Esophagus muscularis mucosa (tissue), 4 donors: ENCODE measurements at regions not wholly inside any gene's neighbourhood (a gene's known extent, or its start where the extent isn't known, plus 50 kb on each side); places are given as distances from the start of the nearest gene placed in this dataset.
"Not testable (repeated sequence)": the region's sequence is repeated elsewhere in the genome, so short reads cannot be mapped to it uniquely, and the experiment has no call there.

Experiments
- DNase-seq: peaks from one replicate; pipeline ENCODE4 v3.0.0-alpha.2; 2017; ENCODE audit errors: extremely low spot score
- H3K27ac ChIP-seq, 4 donors: fragments of 200-600 bp; sonication (generic); replicated peaks in 1 of 4; 1 replicate in 3 of 4; 2 replicates in 1 of 4; pipeline ENCODE4 v1.5.1; 2016 to 2019; ENCODE audit warnings: mild to moderate bottlenecking in 1 of 4
- H3K27me3 ChIP-seq, 4 donors: fragments of 200-600 bp; sonication (generic); one replicate each; pipeline versions ENCODE4 v1.5.1 to v1.6.0; 2016 to 2019
- H3K36me3 ChIP-seq, 4 donors: fragments of 200-600 bp; sonication (generic); one replicate each; pipeline ENCODE4 v1.5.1; 2016 to 2019
- H3K4me1 ChIP-seq, 4 donors: fragments of 200-600 bp; sonication (generic); one replicate each; pipeline ENCODE4 v1.5.1; 2016 to 2019
- H3K4me3 ChIP-seq, 4 donors: fragments of 200-600 bp; sonication (generic); 1 replicate in 2 of 4; 2 replicates in 2 of 4; pipeline ENCODE4 v1.5.1; 2016 to 2019; ENCODE audit warnings: mild to moderate bottlenecking in 4 of 4, moderate library complexity in 1 of 4
- H3K9me3 ChIP-seq, 4 donors: fragments of 200-600 bp; sonication (generic); 1 replicate in 3 of 4; 2 replicates in 1 of 4; pipeline ENCODE4 v1.5.1; 2016 to 2019
- EP300 ChIP-seq: sonication (generic); formaldehyde crosslinking; IDR thresholded peaks from one replicate; pipeline ENCODE4 v1.6.1; 2017; ENCODE audit warnings: antibody characterized with exemption
- POLR2A ChIP-seq: fragments of 450-650 bp; IDR thresholded peaks from one replicate; pipeline ENCODE4 v1.6.1; 2017; ENCODE audit warnings: antibody characterized with exemption, moderate library complexity, mild to moderate bottlenecking, low read depth
- POLR2AphosphoS5 ChIP-seq, 2 donors: sonication (generic); formaldehyde crosslinking; IDR thresholded peaks; one replicate each; pipeline ENCODE4 v1.6.1; 2017; ENCODE audit warnings: antibody characterized with exemption in 2 of 2
- WGBS: methylation state at CpG from one replicate; pipeline ENCODE4 v1.1.5; 2018; 5-methylcytosine and 5-hydroxymethylcytosine counted together
- intact Hi-C: fragments of 100-400 bp; cut with DNase I; formaldehyde crosslinking; loops from one replicate; pipeline ENCODE4 v1.15.1; 2023
- TF ChIP-seq, protein P1 (sequence below), 3 experiments: fragments of 200-600 bp in 2 of 3; fragments of 450-650 bp in 1 of 3; sonication (generic) in 2 of 3; IDR thresholded peaks; one replicate each; pipeline ENCODE4 v1.5.1; 2017 to 2019; ENCODE audit warnings: antibody characterized with exemption in 3 of 3, mild to moderate bottlenecking in 2 of 3, moderate library complexity in 1 of 3

DNA sequence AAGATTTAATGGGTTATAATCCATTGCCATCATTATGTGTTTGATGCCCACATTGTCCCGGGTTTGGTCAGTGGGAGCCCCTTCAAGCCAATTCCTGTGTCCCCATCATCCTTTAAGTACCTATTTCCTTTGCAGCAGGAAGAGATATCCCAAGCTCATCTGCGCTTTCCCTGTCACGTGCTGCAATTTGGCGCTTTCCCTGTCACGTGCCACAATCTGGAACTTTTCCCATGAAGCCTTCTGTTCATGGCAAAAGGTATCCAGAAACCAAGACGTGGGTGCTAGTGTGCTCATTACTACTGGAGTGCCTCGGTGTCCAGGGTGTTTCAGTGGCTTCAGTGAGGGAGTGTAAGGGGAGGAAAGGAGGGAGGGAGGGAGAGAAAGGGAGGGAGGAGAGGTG, 168.5 kb downstream of the NPIPB11 start:
- Histone ChIP-seq H3K9me3 (no peaks in the 10 kb centered on the region), H3K27ac (no peak overlapping the region), H3K27me3 (no peaks in the 10 kb centered on the region), H3K4me1 (no peaks in the 10 kb centered on the region), H3K4me3 (no peak overlapping the region), H3K36me3 (no peaks in the 10 kb centered on the region)
- no peak for DNase-seq
- TF ChIP-seq, protein P1, sequence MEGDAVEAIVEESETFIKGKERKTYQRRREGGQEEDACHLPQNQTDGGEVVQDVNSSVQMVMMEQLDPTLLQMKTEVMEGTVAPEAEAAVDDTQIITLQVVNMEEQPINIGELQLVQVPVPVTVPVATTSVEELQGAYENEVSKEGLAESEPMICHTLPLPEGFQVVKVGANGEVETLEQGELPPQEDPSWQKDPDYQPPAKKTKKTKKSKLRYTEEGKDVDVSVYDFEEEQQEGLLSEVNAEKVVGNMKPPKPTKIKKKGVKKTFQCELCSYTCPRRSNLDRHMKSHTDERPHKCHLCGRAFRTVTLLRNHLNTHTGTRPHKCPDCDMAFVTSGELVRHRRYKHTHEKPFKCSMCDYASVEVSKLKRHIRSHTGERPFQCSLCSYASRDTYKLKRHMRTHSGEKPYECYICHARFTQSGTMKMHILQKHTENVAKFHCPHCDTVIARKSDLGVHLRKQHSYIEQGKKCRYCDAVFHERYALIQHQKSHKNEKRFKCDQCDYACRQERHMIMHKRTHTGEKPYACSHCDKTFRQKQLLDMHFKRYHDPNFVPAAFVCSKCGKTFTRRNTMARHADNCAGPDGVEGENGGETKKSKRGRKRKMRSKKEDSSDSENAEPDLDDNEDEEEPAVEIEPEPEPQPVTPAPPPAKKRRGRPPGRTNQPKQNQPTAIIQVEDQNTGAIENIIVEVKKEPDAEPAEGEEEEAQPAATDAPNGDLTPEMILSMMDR (IDR thresholded peaks at IDR 0.05), result no peak
- no peak for TF ChIP-seq POLR2AphosphoS5 (IDR thresholded peaks at IDR 0.05)
- TF ChIP-seq POLR2A, result no peak
- no peak for TF ChIP-seq EP300
- 79% methylated on average over 7 of the region's 7 CpGs for WGBS
- intact Hi-C loops, result no loop called here

DNA sequence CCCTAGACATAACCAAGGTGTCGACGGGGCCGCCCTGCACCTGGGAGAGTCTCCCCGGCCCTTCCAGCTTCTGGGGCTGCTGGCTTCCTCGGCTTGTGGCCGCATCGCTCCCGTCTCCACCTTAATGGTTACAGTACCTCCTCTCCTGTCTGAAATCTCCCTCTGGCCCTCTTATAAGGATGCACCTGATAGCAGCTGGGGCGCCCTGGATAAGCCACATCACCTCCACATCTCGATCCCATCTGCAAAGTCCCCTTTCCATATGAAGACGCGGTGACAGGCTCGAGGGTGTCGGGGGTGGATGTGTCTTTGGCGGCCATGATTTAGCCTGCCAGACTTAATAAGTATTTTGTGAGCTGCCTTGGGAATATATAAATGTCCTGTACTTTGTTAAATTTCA, 169.0 kb downstream of the NPIPB11 start:
- DNase-seq, intact Hi-C loops, H3K4me3 ChIP-seq, H3K27me3 ChIP-seq, H3K9me3 ChIP-seq, H3K27ac ChIP-seq, H3K36me3 ChIP-seq, H3K4me1 ChIP-seq: not testable (repeated sequence)
- 97% methylated on average over 15 of the region's 15 CpGs for WGBS

DNA sequence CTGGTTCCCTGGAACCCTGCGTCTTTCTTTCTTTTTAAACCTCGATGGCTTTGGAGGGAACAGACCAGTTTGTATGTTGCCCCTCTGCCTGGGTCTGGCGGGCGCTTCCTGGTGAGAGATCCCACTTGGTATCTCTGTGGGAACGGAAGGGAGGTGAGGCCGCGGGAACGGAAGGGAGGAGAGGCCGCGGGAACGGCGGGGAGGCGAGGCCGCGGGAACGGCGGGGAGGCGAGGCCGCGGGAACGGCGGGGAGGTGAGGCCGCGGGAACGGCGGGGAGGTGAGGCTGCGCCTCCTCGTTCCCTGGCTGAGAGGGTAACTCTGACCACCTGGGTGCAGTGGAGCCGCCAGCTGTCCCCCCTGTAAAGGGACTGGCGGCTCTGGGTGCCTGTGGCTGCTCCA, 169.5 kb downstream of the NPIPB11 start:
- H3K9me3 ChIP-seq, intact Hi-C loops, H3K4me1 ChIP-seq, H3K27me3 ChIP-seq, H3K27ac ChIP-seq, H3K36me3 ChIP-seq, DNase-seq, H3K4me3 ChIP-seq: not testable (repeated sequence)
- WGBS, result 97% methylated on average over 30 of the region's 30 CpGs

DNA sequence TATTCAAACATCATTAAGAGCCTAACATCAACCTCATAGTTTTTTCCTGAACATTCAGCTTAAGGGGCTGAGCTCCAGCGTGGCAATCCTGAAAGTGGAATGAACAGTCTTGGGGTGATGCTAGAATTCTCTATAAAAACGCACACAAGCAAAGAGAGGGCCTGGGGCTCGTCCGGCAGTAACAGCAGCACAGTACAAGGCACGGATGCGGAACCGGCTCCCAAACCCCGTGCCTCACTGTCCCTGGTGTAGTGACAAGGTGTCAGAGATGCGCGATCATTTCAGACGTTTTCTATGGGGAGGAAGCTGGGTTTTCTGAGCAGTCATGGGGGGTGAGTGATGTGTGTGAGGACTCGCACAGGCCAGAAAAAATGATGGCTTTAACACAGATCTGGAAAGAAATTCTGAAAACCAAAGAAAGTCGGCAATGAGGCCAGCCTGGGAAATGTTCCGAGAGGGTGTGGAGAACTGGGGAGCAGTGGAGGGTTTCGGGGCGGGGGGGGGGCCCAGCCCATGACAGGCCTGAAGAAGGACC, 170.6 kb downstream of the NPIPB11 start:
- DNase-seq, H3K9me3 ChIP-seq, H3K36me3 ChIP-seq, H3K27ac ChIP-seq, H3K4me3 ChIP-seq, H3K27me3 ChIP-seq, intact Hi-C loops, H3K4me1 ChIP-seq: not testable (repeated sequence)
- 93% methylated on average over 16 of the region's 16 CpGs for WGBS

DNA sequence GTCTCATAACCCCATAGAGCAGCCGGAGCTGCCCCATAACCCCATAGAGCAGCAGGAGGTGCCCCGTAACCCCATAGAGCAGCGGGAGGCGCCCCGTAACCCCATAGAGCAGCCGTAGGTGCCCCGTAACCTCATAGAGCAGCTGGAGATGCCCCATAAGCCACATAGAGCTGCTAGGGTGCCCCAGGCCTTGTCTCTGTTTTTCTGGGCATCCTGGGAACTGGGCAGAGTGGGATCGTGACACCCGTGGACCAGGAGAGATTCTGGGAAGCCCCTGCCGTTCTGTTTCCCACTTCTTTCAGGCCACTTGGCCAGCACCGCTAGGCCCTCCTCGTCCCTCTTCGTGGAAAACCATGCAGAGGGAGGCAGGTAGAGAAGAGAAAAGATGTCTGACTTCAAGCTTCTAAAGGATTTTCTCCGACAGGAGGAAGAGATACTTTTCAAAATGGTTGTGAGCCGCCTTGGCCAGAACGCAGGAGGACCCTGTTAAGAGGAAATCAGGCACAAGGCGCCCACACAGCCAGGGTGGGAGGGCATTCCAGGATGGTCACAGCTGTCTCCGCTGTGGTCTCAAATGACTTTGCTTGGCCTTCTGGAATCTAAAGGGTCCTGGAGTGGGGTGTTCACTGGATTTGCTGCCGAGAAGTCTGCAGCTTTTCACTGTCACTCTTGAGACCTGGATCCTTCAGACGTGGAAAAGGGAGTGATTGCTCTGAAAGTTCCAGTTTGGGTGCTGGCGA, 171.8 kb downstream of the NPIPB11 start:
- DNase-seq, H3K27me3 ChIP-seq, intact Hi-C loops, H3K4me3 ChIP-seq, H3K36me3 ChIP-seq, H3K9me3 ChIP-seq, H3K27ac ChIP-seq: not testable (repeated sequence)
- peaks cover 0 to 17% (median 12%) of the 10 kb centered on the region in 4 donors for H3K4me1 ChIP-seq
- 87% methylated on average over 11 of the region's 21 CpGs for WGBS

DNA sequence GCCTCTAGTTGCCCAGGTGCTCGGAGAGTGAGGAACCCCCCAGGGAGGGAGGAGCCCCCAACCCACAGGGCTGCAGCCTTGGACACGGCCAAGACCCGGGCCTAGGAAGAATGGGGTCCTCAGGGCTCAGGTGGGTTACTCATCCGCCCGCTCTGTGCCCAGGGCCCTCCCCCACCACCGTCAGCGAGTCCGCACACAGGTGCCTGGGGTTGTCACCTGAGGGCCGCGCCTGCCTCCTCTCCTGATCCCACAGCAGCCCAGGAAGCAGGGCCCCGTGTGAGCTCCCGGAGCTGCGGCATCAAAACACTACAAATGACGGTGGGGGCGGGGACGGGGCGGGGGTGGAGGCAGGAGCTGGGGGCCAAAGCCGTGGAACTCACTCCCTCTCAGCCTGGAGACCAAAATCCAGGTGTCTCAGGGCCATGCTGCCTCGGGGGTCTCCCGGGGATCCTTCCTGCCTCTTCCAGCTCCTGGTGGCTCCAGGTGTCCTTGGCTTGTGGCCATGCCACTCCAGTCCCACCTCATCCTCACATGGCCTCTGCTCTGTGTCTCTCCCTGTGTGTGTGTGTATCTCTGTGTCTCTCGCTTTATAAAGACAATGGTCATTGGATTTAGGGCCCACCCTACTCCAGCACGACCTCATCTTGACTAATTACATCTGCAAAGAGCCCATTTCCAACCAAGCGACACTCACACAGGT, 172.7 kb downstream of the NPIPB11 start:
- DNase-seq, H3K4me3 ChIP-seq, H3K27ac ChIP-seq, intact Hi-C loops, H3K27me3 ChIP-seq, H3K36me3 ChIP-seq, H3K9me3 ChIP-seq: not testable (repeated sequence)
- 93% methylated on average over 6 of the region's 23 CpGs for WGBS
- peaks cover 0 to 20% (median 14%) of the 10 kb centered on the region in 4 donors for H3K4me1 ChIP-seq

DNA sequence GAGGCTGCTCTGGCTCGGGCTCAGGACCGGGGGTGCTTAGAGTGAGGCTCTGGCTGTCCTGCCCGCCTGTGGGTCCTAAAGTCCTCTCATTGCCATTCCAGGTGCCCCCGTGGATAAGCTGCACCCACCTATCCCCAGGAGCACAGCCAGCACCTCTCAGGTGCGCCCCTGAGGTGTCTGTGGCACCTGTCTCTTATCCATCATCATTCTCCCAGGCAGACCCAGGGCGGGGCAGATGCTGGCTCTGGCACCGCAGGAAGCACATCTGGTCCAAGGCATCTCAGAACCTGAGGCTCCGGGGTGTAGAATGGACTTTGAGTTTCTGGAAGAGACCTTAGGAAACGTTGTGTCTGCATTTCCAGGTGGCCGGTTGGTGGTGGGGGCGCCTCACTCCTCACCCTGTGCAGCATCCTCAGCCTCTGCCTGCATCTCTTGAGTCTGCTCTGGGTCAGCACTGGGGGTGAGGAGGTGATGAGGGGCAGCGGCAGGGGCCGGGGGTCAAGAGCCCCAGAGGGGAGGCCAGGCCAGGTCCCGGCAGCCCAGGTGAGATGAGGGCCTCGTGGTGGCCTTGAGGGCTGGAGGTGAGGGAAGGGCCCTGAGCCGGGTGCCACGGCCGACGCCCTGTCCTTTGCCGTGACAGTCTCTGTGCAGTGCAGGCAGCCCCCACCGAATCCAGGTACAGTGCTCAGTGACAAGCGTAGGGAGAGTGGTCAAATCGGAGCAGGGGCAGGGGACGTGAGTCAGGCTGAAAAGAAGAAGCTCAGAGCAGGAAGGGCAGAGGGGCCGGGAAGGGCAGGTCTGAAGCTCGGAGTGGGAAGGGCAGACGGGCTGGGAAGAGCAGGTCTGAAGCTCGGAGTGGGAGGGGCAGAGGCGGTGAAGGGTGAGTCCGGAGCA, 173.5 kb downstream of the NPIPB11 start:
- Histone ChIP-seq H3K27me3 (no peaks in the 10 kb centered on the region), H3K9me3 (no peaks in the 10 kb centered on the region), H3K4me3 (no peak overlapping the region), H3K4me1 (peaks cover 0 to 26% (median 19%) of the 10 kb centered on the region in 4 donors), H3K27ac (no peak overlapping the region), H3K36me3 (no peaks in the 10 kb centered on the region)
- TF ChIP-seq POLR2AphosphoS5 (IDR thresholded peaks at IDR 0.05) (no peak), POLR2A (no peak), EP300 (no peak)
- TF ChIP-seq, protein P1 (IDR thresholded peaks at IDR 0.05), result no peak
- DNase-seq, result peak; percentile 68
- WGBS, result 93% methylated on average over 26 of the region's 30 CpGs
- intact Hi-C loops, result no loop called here

DNA sequence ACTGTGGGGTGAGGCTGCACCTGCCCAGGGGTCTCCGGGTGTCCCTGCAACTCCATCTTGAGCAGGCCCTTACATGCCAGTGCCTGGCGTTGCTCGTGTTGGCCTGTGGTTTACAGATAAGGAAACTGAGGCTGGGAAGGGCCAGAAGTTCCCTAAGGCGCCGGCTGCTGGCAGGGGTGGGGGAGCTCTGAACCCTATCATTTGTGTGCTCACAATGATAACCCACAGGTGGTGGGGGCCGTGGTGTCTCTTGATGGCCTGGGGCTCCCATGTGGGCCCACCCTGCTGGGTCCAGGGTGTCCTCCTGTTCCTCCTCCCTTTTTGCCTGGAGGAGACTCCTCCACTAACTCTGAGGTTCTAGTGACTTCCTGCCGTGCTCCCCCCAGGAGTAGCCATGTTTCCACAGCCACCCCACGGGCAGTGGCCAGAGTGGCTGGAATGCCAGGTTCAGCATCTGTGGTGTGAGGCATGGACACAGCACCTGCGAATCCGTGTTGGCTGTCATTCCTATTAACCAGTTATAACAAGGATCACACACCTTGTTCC, 174.3 kb downstream of the NPIPB11 start:
- H3K27me3 ChIP-seq, intact Hi-C loops, H3K4me3 ChIP-seq, H3K9me3 ChIP-seq, H3K36me3 ChIP-seq, H3K27ac ChIP-seq: not testable (repeated sequence)
- peak; percentile 7 for DNase-seq
- peaks cover 0 to 28% (median 20%) of the 10 kb centered on the region in 4 donors for H3K4me1 ChIP-seq
- WGBS, result 94% methylated on average over 10 of the region's 10 CpGs
